HG03095 (cell line): ENCODE measurements at regions not wholly inside any gene's neighbourhood (a gene's known extent, or its start where the extent isn't known, plus 50 kb on each side); places are given as distances from the start of the nearest gene placed in this dataset.
"Not testable (repeated sequence)": the region's sequence is repeated elsewhere in the genome, so short reads cannot be mapped to it uniquely, and the experiment has no call there.

Experiments
- ATAC-seq: cut with Tn5 transposase; IDR thresholded peaks from one replicate; pipeline ENCODE4 v1.9.1; 2021; ENCODE audit warnings: moderate library complexity; ENCODE audit not compliant: unreplicated experiment

GRCh38 chr4:23422878-23423277 lies 467.0 kb downstream of the PPARGC1A start:
- no peak for ATAC-seq

GRCh38 chr4:23413631-23414030 lies 476.2 kb downstream of the PPARGC1A start:
- no peak for ATAC-seq

GRCh38 chr4:23412701-23413100 lies 477.1 kb downstream of the PPARGC1A start:
- ATAC-seq = no peak

- ATAC-seq = not testable (repeated sequence)
Observed at GRCh38 chr4:23408913-23409312, 480.9 kb downstream of the PPARGC1A start.

GRCh38 chr4:23401572-23401971 lies 488.3 kb downstream of the PPARGC1A start:
- no peak for ATAC-seq

GRCh38 chr4:23392860-23393458 lies 496.9 kb downstream of the PPARGC1A start:
- ATAC-seq = no peak

GRCh38 chr4:23390246-23390645 lies 499.6 kb downstream of the PPARGC1A start:
- ATAC-seq = no peak

GRCh38 chr4:23388699-23389395 lies 501.0 kb downstream of the PPARGC1A start:
- no peak for ATAC-seq

- no peak for ATAC-seq
Observed at GRCh38 chr4:23388255-23388654, 501.6 kb downstream of the PPARGC1A start.

GRCh38 chr4:23384741-23385140 lies 505.1 kb downstream of the PPARGC1A start:
- ATAC-seq = no peak

- ATAC-seq = no peak
Observed at GRCh38 chr4:23382879-23383278, 507.0 kb downstream of the PPARGC1A start.

GRCh38 chr4:23374259-23374658 lies 515.6 kb downstream of the PPARGC1A start:
- no peak for ATAC-seq

- no peak for ATAC-seq
Observed at GRCh38 chr4:23373261-23373660, 516.6 kb downstream of the PPARGC1A start.

- no peak for ATAC-seq
Observed at GRCh38 chr4:23371533-23371932, 518.3 kb downstream of the PPARGC1A start.

- no peak for ATAC-seq
Observed at GRCh38 chr4:23369331-23369730, 520.5 kb downstream of the PPARGC1A start.

- no peak for ATAC-seq
Observed at GRCh38 chr4:23368081-23368697, 521.7 kb downstream of the PPARGC1A start.

GRCh38 chr4:23366557-23366906 lies 523.3 kb downstream of the PPARGC1A start:
- ATAC-seq = no peak

GRCh38 chr4:23365871-23366556 lies 523.8 kb downstream of the PPARGC1A start:
- no peak for ATAC-seq

- no peak for ATAC-seq
Observed at GRCh38 chr4:23365086-23365485, 524.8 kb downstream of the PPARGC1A start.

GRCh38 chr4:23364167-23364566 lies 525.7 kb downstream of the PPARGC1A start:
- no peak for ATAC-seq

- ATAC-seq = no peak
Observed at GRCh38 chr4:23361453-23361852, 528.4 kb downstream of the PPARGC1A start.

GRCh38 chr4:23360718-23361117 lies 529.1 kb downstream of the PPARGC1A start:
- no peak for ATAC-seq
